ENCODE measurements at regions not wholly inside any gene's neighbourhood (a gene's known extent, or its start where the extent isn't known, plus 50 kb on each side); places are given as distances from the start of the nearest gene placed in this dataset.
"Not testable (repeated sequence)": the region's sequence is repeated elsewhere in the genome, so short reads cannot be mapped to it uniquely, and the experiment has no call there.

DNA sequence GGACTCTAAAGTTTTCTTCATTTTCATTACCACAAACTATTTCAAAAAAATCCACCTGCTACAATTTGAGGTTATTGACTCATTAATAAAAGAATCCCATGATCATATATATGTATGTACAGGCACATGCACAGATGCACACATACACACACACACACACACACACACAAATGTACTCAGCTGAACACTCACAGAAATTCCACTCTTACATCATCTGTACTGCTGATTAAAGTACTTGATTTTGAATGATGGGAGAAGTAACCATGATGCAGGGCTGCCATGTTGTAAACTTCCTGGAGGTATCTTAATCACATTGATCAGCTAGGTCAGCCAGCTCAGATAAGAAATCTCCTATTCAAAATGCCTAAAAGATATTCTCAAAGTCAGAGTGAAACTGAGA is 1313.2 kb upstream of the NRXN1 start:
- DNase-seq: no peak

- DNase-seq: no peak
Observed at GRCh38 chr2:52343706-52344266, 1311.9 kb upstream of the NRXN1 start.

GRCh38 chr2:52343010-52343409 is 1311.1 kb upstream of the NRXN1 start:
- DNase-seq: no peak

DNA sequence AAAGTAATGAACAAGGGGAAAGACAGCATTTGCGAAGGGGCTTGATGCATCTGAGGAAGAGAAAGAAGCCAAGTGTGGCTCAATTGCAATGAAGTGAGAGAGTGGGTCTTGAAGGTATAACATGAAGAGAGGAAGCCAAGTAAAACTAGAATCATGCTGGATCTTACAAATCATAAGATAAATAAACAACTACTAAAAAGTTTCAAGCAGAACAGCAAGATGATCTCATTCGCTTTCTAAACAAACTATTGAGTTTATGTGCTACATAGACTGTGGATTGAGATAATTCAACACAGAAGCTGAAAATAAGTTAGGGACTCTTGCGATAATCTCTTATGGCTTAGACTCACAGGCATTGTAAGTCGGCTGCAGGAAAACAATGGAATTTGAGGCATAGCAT is 1310.5 kb upstream of the NRXN1 start:
- no peak for DNase-seq

DNA sequence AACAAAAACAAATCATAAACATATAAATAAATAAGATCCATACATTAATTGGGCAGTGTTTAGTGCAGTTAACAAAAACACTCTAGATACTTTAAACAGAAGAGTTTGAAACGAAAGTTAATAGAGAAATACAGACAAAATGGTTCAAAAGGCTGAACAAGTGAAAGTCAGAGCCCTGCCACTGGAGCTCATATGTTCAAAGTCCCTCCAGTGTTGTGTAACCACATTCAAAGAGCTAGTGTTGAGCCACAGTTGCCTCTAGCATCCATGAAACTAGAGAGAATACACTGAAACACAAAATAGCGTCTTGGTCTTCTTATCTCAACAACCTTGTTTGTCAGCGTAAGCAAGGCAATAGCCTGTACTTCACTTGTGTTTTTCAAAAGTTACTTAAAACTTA is 1309.8 kb upstream of the NRXN1 start:
- no peak for DNase-seq

GRCh38 chr2:52340171-52340570 is 1308.2 kb upstream of the NRXN1 start:
- DNase-seq: no peak

DNA sequence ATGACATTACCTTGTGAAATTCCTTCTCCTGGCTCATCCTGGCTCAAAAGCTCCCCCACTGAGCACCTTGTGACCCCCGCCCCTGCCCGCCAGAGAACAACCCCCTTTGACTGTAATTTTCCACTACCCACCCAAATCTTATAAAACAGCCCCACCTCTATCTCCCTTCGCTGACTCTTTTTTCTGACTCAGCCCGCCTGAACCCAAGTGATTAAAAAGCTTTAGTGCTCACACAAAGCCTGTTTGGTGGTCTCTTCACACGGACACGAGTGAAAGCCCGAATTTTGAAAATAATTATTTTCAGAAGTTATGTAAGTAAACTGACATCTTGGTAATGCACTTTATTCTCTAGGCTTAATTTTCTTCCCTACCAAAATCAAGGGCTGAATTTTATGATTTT is 1305.9 kb upstream of the NRXN1 start:
- DNase-seq: not testable (repeated sequence)

DNA sequence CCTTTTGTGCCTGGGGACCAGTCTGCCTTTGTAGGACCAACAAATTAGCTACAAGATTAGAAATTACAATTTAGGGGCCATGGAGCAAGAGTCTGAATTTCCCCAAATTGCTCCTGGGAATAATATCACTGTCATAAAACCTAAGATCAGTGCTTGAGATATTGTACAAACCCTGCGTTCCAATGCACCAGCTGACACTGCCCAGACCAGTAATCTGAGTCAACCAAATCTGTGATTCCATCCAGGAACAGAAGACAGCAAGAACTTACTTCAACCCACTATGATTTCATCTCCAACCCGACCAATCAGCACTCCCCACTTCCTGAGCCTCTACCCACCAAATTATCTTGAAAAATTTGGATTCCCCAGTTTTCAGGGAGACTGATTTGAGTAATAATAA is 1305.0 kb upstream of the NRXN1 start:
- DNase-seq: no peak

DNA sequence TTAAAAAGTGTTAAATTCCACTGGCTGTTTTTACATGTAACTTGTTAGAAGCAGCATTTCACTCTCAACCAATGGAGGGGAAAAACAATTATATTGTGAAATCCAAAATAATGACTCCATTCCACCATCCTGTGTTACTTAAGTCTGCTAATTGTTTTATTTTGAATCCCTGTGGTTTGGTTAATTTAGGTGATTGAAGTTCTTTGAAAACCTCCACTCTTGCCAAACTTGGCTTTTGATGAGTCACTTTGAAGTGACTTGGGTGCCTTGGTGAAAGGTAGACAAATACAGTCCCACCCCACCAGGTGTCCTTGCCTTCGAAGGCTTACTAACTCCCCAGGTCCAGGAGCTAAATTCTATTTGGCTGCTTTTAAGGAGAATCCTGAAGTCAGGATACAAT is 1303.8 kb upstream of the NRXN1 start:
- DNase-seq: no peak

- DNase-seq: no peak
Observed at GRCh38 chr2:52334185-52334584, 1302.3 kb upstream of the NRXN1 start.

DNA sequence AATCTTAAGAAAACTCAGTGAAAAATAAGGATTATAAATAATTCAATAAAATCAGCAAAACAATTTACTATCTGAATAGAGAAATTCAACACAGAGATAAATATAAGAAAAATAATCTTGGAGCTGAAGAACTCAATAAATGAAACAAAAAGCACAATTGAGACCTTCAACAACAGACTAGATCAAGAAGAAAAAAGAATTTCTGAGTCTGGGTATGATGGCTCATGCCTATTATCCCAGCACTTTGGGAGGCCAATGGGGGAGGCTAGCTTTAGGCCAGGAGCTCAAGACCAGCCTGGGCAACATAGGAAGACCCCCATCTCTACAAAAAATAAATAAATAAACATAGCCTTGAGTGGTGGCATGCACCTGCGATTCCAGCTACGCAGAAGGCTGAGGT is 1295.7 kb upstream of the NRXN1 start:
- DNase-seq: no peak

- DNase-seq: no peak
Observed at GRCh38 chr2:52314231-52314630, 1282.3 kb upstream of the NRXN1 start.

- no peak for DNase-seq
Observed at GRCh38 chr2:52312486-52312885, 1280.6 kb upstream of the NRXN1 start.

GRCh38 chr2:52311862-52312261 is 1279.9 kb upstream of the NRXN1 start:
- no peak for DNase-seq

GRCh38 chr2:52308156-52308555 is 1276.2 kb upstream of the NRXN1 start:
- DNase-seq: no peak

DNA sequence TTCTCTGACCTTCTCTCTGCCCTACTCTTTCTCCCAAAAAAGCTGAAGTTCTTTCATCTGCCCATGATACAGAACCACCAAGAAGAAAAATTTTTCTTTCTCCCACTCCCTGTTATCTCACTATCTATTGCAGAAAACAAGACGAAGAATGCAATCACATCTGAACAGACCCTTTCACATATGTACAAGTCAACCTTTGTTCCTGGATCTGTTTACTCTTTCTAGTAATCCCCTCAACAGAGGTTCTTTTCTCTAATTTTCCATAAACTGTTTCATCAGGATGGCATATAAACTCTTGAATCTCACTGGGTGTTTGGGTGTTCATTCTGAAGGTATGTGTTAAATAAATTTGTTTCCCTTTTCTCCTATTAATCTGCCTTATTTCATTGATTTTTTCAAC is 1262.7 kb upstream of the NRXN1 start:
- DNase-seq: no peak

GRCh38 chr2:52292801-52293200 is 1260.9 kb upstream of the NRXN1 start:
- DNase-seq: no peak

GRCh38 chr2:52289741-52290140 is 1257.8 kb upstream of the NRXN1 start:
- no peak for DNase-seq

- no peak for DNase-seq
Observed at GRCh38 chr2:52288596-52288995, 1256.7 kb upstream of the NRXN1 start.

DNA sequence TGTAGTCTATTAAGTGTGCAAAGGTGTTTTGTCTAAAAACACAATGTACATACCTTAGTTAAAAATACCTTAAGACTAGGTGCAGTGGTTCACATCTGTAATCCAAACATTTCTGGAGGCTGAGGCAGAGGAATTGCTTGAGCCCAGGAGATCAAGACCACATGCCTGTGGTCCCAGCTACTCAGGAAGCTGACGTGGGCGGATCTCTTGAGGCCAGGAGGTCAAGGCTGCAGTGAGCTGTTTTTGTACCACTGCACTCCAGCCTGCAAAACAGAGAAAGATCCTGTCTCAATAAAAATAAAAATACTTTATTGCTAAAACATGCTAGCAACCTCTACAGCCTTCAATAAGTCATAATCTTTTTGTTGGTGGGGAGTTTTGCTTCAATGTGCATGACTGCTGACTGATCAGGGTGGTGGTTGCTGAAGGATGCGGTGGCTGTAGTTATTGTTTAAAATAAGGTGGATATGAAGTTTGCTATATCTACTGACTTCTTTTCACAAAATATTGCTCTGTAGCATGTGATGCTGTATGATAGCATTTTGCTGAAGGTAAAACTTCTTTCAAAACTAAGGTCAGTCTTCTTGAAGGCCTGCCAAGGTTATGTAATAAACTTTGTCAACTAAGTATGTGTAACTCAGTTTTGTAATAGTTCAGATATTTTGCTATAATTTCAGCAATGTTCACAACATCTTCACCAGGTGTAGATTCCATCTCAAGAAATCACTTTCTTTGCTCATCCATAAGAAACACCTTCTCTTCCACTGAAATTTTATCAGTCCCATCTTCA is 1238.0 kb upstream of the NRXN1 start:
- DNase-seq: no peak

DNA sequence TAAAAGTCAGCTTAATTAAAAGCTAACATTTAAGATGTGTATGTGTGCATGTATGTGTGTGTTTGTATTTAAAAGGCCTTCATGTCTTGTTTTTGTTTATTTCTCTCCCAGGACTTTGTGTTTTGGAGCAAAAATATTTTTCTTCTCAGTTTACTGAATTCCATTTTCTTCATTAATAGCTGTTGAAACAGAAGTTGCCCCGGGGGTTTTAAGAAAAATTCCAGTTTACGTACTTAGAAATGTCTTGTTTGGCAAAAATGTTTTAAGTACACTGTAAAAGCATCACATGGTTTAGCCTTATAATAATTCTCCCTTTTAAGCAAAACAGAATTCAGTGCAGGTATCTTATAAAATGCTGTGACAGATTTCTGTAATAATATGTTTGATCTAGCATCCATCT is 1233.0 kb upstream of the NRXN1 start:
- DNase-seq: no peak

DNA sequence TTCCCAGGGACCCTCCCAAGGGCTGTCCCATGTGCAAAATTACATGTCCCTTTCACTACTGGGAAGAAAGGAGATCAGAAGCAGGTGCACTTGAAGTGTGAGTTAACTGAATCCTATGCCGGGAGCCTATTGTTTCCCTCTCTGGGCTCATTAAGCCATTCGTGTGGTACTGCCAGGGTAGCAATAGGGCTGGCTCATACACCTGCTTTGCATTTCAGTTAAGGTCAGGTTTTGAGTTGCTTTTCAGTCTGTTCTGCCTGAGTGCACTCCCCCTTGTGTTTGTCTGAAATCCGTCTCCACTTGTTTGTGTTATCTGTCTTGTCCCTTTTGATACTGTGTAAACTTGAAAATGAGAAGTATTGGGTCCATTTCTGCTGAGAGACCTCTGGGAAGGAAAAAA is 1232.6 kb upstream of the NRXN1 start:
- DNase-seq: no peak

- DNase-seq: no peak
Observed at GRCh38 chr2:52260904-52261303, 1229.0 kb upstream of the NRXN1 start.

GRCh38 chr2:52258967-52259366 is 1227.0 kb upstream of the NRXN1 start:
- not testable (repeated sequence) for DNase-seq

- DNase-seq: no peak
Observed at GRCh38 chr2:52258038-52258437, 1226.1 kb upstream of the NRXN1 start.

Measured in central memory CD4-positive, alpha-beta T cell (primary cell).